ENCODE measurements at regions not wholly inside any gene's neighbourhood (a gene's known extent, or its start where the extent isn't known, plus 50 kb on each side); places are given as distances from the start of the nearest gene placed in this dataset.
"Not testable (repeated sequence)": the region's sequence is repeated elsewhere in the genome, so short reads cannot be mapped to it uniquely, and the experiment has no call there.

GRCh38 chr14:66011855-66012254 lies 474.3 kb upstream of the CCDC196 start:
- Mint-ChIP-seq H3K36me3 (no peaks in the 10 kb centered on the region), H3K27ac (no peak overlapping the region), H3K4me1 (no peaks in the 10 kb centered on the region), H3K27me3 (peaks cover 20% of the 10 kb centered on the region), H3K4me3 (no peak overlapping the region), H3K9me3 (peaks cover 2% of the 10 kb centered on the region)
- ATAC-seq, result no peak

DNA sequence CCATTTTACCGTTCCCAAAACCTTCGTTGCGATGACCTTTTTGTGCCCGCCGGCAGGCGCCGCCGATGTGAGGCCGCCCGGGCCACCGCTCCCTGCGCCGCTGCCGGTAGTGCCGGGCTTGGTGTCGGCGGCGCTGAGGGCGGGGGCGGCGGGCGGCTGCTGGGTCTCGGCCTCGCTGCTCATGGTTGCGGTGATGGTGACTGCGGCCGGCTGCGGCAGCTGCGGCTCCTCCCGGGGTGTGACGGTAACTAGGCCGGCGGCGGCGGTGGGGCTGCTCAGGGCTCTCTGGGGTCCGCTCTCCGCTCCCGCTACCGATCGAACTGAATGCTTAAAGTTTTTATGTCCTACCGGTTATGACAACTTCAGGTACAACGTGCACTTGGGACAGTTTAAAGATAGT lies 472.6 kb upstream of the CCDC196 start:
- not testable (repeated sequence) for H3K4me3 Mint-ChIP-seq, ATAC-seq, H3K4me1 Mint-ChIP-seq, H3K27ac Mint-ChIP-seq, H3K9me3 Mint-ChIP-seq, H3K36me3 Mint-ChIP-seq
- peaks cover 31% of the 10 kb centered on the region for H3K27me3 Mint-ChIP-seq

DNA sequence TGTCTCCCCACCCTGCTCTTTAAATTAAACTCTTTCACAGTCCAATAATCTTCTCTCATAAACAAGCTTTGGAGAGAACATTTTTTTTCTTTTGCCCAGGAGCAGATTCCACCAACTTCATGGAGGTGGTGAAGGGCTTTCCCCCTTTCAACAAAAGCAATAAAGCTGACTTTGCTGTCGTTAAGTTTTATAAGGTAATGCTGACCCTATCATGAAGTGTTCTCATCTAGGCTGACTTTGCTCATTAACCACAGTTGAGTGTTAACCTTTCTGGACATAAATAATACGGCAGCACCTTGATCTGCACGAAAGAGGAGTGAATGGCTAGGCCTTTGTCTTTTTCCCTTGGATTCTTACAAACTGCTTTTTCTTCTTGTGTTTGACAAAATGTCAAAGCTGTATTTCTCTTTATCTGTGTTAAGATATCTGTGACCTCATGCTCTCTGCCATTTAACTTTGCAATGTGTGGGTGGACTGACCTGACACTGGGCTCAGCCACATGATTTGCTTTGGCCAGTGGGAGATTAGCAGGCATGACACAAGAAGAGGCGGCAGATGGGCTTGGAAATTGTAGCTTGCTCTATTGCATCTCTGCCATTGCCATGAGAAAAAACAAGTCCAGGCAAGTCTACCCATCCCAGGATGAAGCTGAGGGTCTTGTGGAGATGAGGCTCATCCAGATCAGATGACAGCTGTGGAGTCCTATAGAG lies 470.9 kb upstream of the CCDC196 start:
- Mint-ChIP-seq H3K27me3 (peaks cover 31% of the 10 kb centered on the region), H3K36me3 (no peaks in the 10 kb centered on the region), H3K4me3 (no peak overlapping the region), H3K4me1 (no peaks in the 10 kb centered on the region), H3K27ac (no peak overlapping the region), H3K9me3 (peaks cover 2% of the 10 kb centered on the region)
- ATAC-seq, result no peak

- Mint-ChIP-seq H3K27me3 (peaks cover 27% of the 10 kb centered on the region), H3K4me3 (no peak overlapping the region), H3K27ac (no peak overlapping the region), H3K36me3 (no peaks in the 10 kb centered on the region), H3K4me1 (no peaks in the 10 kb centered on the region), H3K9me3 (peaks cover 2% of the 10 kb centered on the region)
- ATAC-seq, result no peak
Measured at GRCh38 chr14:66017927-66018326, 468.2 kb upstream of the CCDC196 start.

- peaks cover 5% of the 10 kb centered on the region for H3K27me3 Mint-ChIP-seq
- no peak for ATAC-seq
- no peaks in the 10 kb centered on the region for H3K9me3 Mint-ChIP-seq
- no peak overlapping the region for H3K4me3 Mint-ChIP-seq
- H3K36me3 Mint-ChIP-seq, result no peaks in the 10 kb centered on the region
- H3K4me1 Mint-ChIP-seq, result no peaks in the 10 kb centered on the region
- no peak overlapping the region for H3K27ac Mint-ChIP-seq
Measured at GRCh38 chr14:66022526-66022925, 463.6 kb upstream of the CCDC196 start.

- ATAC-seq, result no peak
- Mint-ChIP-seq H3K4me1 (no peaks in the 10 kb centered on the region), H3K9me3 (peaks cover 10% of the 10 kb centered on the region), H3K27me3 (peaks cover 11% of the 10 kb centered on the region), H3K36me3 (no peaks in the 10 kb centered on the region), H3K27ac (no peak overlapping the region), H3K4me3 (no peak overlapping the region)
Measured at GRCh38 chr14:66025779-66026178, 460.4 kb upstream of the CCDC196 start.

DNA sequence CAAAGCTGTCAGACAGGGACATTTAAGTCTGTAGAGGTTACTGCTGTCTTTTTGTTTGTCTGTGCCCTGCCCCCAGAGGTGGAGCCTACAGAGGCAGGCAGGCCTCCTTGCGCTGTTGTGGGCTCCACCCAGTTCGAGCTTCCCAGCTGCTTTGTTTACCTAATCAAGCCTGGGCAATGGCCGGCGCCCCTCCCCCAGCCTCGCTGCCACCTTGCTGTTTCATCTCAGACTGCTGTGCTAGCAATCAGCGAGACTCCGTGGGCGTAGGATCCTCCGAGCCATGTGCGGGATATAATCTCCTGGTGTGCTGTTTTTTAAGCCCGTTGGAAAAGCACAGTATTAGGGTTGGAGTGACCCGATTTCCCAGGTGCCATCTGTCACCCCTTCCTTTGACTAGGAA lies 454.2 kb upstream of the CCDC196 start:
- not testable (repeated sequence) for H3K4me3 Mint-ChIP-seq, H3K4me1 Mint-ChIP-seq, ATAC-seq, H3K27ac Mint-ChIP-seq
- Mint-ChIP-seq H3K36me3 (peaks cover 12% of the 10 kb centered on the region), H3K9me3 (peaks cover 18% of the 10 kb centered on the region), H3K27me3 (peaks cover 45% of the 10 kb centered on the region)

DNA sequence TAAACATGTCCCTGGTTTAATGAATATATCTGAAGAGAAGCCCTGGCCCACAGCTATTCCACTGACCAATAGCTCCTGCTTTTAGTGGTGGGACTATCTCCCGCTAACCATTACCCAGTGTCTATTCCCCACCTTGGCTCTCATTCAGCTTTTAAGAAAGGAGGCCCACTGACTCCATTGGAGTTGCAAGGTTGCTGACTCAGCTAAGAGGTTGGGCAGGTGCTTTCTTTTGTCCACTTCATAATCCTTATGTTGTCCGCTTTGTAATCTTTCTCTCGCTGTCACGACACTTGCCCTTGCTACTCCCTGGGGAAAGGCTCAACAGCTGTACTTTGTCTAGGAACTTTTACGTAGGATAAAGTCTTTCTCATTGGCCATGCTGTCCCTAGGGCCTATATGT lies 453.4 kb upstream of the CCDC196 start:
- Mint-ChIP-seq H3K27ac (no peak overlapping the region), H3K9me3 (peaks cover 18% of the 10 kb centered on the region), H3K27me3 (peaks cover 45% of the 10 kb centered on the region), H3K4me1 (no peaks in the 10 kb centered on the region), H3K4me3 (no peak overlapping the region), H3K36me3 (peaks cover 12% of the 10 kb centered on the region)
- no peak for ATAC-seq

- peaks cover 6% of the 10 kb centered on the region for H3K36me3 Mint-ChIP-seq
- H3K27ac Mint-ChIP-seq, result no peak overlapping the region
- no peak overlapping the region for H3K4me3 Mint-ChIP-seq
- H3K4me1 Mint-ChIP-seq, result no peaks in the 10 kb centered on the region
- H3K9me3 Mint-ChIP-seq, result peaks cover 6% of the 10 kb centered on the region
- peaks cover 46% of the 10 kb centered on the region for H3K27me3 Mint-ChIP-seq
- no peak for ATAC-seq
Measured at GRCh38 chr14:66036547-66036946, 449.6 kb upstream of the CCDC196 start.

- no peak for ATAC-seq
- H3K9me3 Mint-ChIP-seq, result peaks cover 6% of the 10 kb centered on the region
- H3K36me3 Mint-ChIP-seq, result peaks cover 6% of the 10 kb centered on the region
- H3K4me3 Mint-ChIP-seq, result no peak overlapping the region
- no peaks in the 10 kb centered on the region for H3K4me1 Mint-ChIP-seq
- peaks cover 38% of the 10 kb centered on the region for H3K27me3 Mint-ChIP-seq
- no peak overlapping the region for H3K27ac Mint-ChIP-seq
Measured at GRCh38 chr14:66037361-66037760, 448.8 kb upstream of the CCDC196 start.

DNA sequence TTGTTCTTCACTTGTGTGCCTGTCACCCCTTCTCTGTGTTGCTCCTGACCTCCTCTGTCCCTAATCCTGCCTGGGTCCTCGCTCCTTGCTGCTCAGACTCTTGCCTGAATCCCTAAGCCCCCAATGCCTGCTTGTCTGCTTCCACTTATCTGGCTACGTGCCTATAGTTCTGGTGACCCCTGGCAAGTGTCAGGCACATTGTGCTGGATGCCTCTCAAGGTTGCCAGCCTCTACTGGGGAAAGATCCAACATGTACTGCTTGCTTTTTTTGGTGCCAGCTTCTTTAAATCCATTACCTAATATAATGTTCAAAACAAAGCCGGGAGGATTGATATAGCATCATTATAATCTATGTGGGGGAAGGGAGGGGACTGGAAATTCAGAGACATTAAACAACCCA lies 448.0 kb upstream of the CCDC196 start:
- Mint-ChIP-seq H3K4me1 (no peaks in the 10 kb centered on the region), H3K9me3 (peaks cover 4% of the 10 kb centered on the region), H3K27me3 (peaks cover 29% of the 10 kb centered on the region), H3K4me3 (no peak overlapping the region), H3K27ac (no peak overlapping the region), H3K36me3 (peaks cover under 1% of the 10 kb centered on the region)
- no peak for ATAC-seq

- H3K36me3 Mint-ChIP-seq, result no peaks in the 10 kb centered on the region
- peaks cover 4% of the 10 kb centered on the region for H3K9me3 Mint-ChIP-seq
- no peaks in the 10 kb centered on the region for H3K4me1 Mint-ChIP-seq
- H3K27ac Mint-ChIP-seq, result no peak overlapping the region
- no peak overlapping the region for H3K4me3 Mint-ChIP-seq
- ATAC-seq, result no peak
- H3K27me3 Mint-ChIP-seq, result peaks cover 29% of the 10 kb centered on the region
Measured at GRCh38 chr14:66038618-66039017, 447.6 kb upstream of the CCDC196 start.

DNA sequence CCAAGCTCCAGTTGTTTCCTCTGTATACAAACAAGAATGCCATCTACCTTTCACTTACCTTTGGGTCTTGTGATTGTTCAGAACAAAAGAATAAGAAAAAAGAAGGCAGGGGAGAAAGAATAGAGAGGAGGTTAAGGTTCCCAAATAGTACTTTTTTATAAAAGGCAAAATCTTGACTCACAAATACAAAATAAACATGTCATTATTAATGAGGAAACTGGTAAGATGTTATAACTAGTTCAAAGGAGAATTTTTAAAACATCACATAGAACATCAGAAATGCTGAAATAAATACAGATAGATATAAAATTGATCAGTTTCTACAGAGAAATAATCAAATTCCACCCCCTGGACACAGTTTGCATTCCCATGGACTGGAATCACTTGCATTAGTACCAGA lies 446.7 kb upstream of the CCDC196 start:
- no peak for ATAC-seq
- Mint-ChIP-seq H3K27me3 (peaks cover 21% of the 10 kb centered on the region), H3K4me1 (no peaks in the 10 kb centered on the region)

DNA sequence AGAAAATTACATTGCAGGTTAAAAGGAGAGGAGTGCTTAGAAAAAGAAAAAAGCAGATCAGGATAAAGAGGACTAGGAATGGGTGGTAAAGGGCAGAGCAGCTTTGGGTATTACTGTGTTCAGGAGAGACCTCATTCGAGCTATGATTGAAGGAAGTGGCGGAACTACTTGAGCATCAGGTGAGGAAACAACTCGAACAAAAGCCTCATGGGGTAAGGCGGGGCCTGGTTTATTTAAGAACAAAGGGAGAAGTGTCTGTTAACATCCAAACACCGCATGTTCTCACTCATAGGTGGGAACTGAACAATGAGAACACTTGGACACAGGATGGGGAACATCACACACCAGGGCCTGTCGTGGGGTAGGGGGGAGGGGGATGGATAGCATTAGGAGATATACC lies 444.6 kb upstream of the CCDC196 start:
- Mint-ChIP-seq H3K36me3 (no peaks in the 10 kb centered on the region), H3K4me3 (no peak overlapping the region), H3K4me1 (no peaks in the 10 kb centered on the region), H3K9me3 (no peaks in the 10 kb centered on the region), H3K27me3 (peaks cover 19% of the 10 kb centered on the region), H3K27ac (no peak overlapping the region)
- ATAC-seq, result no peak

More for the DNA sequence above, 446.7 kb upstream of the CCDC196 start:
- Mint-ChIP-seq H3K36me3 (no peaks in the 10 kb centered on the region), H3K9me3 (no peaks in the 10 kb centered on the region), H3K27ac (no peak overlapping the region), H3K4me3 (no peak overlapping the region)

DNA sequence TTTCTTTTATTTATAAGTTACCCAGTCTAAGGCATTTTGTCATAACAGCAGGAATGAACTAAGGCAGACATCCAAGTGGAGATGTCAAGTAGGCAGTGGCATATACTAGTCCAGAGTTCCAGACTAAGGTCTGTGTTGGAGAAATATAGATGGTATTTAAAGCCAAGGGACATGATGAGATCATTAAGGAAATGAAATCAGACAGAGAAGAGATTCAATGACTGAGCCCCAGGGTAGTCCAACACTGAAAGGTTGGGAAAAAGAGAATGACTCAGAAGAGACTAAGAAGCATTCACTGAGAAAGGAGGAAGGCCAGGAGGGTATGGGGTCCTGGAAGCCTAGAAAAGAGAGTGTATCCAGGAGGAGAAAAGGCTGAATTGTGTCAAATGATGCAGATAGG lies 442.2 kb upstream of the CCDC196 start:
- Mint-ChIP-seq H3K27me3 (peaks cover 13% of the 10 kb centered on the region), H3K4me1 (no peaks in the 10 kb centered on the region), H3K9me3 (no peaks in the 10 kb centered on the region), H3K4me3 (no peak overlapping the region), H3K36me3 (no peaks in the 10 kb centered on the region), H3K27ac (no peak overlapping the region)
- ATAC-seq, result no peak

DNA sequence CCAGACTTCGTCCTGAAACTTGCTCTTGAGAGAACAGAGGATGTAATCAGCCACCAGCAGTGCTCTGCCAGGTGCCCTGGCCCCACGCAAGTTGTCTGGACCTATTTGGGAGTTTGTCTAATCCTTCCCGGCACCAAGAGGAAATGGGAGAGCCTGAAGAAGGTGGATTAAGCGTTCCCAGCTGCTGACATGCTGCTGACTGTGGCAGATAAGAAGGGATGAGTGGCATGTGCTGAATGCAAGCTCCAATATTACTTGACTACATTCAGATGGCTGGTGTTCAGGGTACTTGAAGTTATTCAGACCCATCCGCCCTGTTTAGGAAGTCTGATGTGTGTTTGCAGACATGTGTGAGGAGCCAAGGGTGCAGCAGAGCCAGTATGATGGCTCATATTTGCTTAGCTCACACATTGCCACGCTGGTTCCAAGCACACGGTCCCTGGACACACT lies 440.6 kb upstream of the CCDC196 start:
- peak; percentile 27 for ATAC-seq
- Mint-ChIP-seq H3K27ac (no peak overlapping the region), H3K9me3 (no peaks in the 10 kb centered on the region), H3K4me1 (no peaks in the 10 kb centered on the region), H3K4me3 (no peak overlapping the region), H3K36me3 (no peaks in the 10 kb centered on the region), H3K27me3 (peaks cover 17% of the 10 kb centered on the region)

Measured in stimulated activated memory B cell treated with anti-CD40 and anti-IgM and Interleukin-4, amounts not matched to agents 10 μg/mL and 1 μg/mL and 100 μg/mL, for 72 hours (primary cell).